DMS153 treated with DMSO at 0.1 percent for 48 hours (cell line): ENCODE measurements at regions not wholly inside any gene's neighbourhood (a gene's known extent, or its start where the extent isn't known, plus 50 kb on each side); places are given as distances from the start of the nearest gene placed in this dataset.

Experiments used
- DNase-seq: peaks from one replicate; lab custom pipeline; 2025; ENCODE audit not compliant: unreplicated experiment; lab: John Stamatoyannopoulos, UW

DNA sequence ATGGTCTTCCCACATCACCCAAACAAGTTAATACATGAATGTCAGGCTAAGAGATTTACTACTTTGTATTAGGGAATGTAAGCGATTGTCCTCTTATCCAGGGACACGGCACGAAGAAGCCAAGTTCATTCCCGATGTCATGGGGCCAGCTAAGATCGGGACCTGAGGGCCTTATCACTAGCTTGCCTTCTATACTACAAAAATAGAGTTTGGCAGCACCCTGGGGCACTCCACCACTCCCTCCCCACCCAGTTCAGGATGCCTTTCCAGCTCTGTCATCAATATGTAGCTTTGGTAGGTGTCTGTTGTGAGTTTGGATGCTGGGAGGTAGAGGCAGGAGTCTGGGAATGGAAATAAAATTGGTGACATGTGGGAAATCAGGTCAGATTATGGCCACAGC is 197.5 kb downstream of the ATG4C start:
- no peak for DNase-seq

GRCh38 chr1:62988867-62989266 is 204.9 kb downstream of the ATG4C start:
- no peak for DNase-seq

DNA sequence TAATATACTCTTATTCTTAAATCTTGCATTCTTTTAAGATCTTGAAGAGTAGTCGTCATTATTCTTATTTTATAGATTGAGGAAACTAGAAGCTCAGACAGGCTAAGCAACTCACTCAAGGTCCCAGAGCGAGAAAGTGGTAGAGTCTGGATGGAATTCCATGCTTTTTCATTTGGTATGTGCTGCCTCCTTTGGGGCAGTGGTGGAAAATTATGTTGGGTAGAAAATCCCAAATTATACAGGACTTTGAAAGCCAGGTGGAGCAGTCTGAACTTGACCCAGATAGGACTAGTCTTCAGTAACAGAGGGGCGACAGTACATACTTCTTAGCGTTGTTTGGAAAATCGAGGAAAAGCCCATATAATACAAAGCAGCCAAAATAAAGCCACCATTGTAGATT is 205.6 kb downstream of the ATG4C start:
- DNase-seq = no peak

DNA sequence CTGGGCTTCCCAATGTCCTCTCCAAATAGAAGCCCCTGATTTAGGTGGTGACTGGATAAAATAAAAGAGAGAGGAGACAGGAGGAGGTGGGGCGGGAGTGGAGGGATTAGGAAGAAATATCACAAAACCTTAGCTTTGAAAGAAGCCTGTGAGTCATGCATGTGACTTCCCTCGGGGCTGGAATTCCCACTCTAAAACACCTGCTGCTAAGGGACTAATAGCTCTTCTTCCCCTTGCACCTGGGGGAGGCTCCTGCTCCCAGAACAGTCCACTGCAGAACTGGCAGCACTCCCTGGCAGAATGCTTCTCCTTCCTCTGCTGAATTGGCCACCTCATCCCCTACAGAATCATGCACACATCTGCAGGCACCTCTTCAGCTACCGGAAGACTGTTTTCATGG is 207.2 kb downstream of the ATG4C start:
- DNase-seq = no peak

DNA sequence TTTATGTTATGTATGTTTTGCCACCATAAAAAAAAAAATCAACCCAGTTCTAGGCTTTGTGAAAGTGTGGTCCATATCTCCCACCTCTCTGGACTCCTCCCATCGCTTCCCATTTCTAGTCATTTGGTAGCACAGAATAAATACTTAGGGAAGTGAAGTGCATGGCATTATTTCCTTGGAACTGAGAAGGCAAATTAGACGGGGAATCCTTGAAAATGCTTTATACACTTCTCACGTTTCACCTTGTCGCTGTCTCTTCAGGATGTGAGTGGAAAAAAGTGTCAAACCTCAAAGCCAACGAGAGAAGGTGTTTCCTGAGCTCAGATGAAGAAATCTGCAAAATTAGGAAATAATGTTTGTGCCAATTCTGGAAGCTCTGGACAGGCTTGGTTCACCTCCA is 209.9 kb downstream of the ATG4C start:
- DNase-seq = no peak

DNA sequence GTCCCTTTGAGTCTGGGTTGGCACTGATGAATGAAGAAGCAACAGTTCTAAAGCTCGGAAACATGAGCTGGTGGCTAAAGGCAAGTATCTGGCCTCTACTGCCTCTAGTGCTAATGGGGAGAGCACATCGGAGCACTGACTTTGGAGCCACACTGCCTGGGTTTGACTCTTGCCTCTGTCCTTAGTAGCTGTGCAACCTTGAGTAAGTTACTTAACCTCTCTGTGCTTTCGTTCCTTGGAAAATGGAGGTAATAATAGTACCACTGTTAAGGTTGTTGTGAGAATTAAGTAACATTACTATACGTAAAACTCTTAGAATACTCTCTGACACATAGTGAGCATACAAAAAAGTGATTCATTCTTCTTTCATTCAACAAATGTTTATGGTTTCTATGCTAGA is 211.2 kb downstream of the ATG4C start:
- DNase-seq = no peak

DNA sequence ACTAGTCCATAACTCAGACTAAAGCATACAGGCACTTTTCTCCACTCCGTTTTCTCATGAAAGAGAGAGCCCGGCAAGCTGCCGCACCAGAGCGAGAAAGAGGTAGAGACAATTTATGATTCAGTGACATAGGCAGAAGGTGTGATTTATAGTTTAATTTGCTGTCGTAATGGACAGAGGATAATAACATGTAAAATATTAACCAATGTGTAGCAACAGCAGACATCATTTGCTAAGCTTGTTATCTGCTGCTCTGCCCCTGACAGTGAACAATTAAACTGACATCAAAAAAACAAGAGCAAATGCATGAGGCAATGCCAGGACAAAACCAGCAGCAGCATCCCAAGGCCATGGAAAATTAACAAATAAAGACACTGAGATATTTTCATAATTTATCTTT is 214.0 kb downstream of the ATG4C start:
- DNase-seq = no peak

- DNase-seq = no peak
Measured at GRCh38 chr1:62998845-62999649, 215.1 kb downstream of the ATG4C start.

GRCh38 chr1:63000508-63000907 is 216.6 kb downstream of the ATG4C start:
- no peak for DNase-seq

DNA sequence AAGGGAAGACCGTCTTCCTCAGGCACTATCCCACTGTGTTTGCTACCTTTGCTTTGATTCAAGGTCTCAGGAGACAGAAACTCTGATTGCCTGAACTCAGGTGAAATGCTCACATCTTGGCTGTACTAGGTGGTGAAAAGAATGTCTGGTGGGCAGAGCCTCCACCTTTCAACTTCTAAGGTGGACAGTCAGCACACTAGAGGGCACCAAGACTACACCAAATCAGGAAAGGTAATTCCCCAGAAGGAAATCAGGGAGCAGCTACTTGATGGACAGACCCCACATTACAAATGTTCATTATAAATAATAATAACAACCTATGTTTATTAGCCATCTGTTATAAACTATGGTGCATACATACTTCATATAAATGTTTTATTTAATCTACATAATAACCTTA is 220.9 kb downstream of the ATG4C start:
- DNase-seq = peak; percentile 5

DNA sequence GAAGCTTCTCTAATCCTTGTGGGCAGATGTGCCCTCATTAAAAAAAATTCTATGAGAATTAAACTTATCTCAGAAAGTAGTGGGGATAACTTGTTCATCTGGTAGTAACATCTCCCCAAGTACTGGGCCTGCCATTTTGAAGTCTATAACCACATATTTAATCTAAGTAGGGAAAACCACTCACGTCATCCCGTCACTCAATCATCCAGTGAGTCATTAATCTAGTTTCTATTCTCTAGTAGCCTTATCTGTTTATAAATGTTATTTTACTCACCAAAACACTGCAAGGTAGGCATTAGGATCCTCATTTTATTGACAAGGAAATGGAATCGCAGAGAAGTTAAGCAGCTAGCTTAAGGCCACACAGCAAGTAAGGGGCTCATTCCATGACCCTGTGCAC is 221.9 kb downstream of the ATG4C start:
- no peak for DNase-seq

- DNase-seq = no peak
Measured at GRCh38 chr1:63009421-63009820, 225.5 kb downstream of the ATG4C start.

DNA sequence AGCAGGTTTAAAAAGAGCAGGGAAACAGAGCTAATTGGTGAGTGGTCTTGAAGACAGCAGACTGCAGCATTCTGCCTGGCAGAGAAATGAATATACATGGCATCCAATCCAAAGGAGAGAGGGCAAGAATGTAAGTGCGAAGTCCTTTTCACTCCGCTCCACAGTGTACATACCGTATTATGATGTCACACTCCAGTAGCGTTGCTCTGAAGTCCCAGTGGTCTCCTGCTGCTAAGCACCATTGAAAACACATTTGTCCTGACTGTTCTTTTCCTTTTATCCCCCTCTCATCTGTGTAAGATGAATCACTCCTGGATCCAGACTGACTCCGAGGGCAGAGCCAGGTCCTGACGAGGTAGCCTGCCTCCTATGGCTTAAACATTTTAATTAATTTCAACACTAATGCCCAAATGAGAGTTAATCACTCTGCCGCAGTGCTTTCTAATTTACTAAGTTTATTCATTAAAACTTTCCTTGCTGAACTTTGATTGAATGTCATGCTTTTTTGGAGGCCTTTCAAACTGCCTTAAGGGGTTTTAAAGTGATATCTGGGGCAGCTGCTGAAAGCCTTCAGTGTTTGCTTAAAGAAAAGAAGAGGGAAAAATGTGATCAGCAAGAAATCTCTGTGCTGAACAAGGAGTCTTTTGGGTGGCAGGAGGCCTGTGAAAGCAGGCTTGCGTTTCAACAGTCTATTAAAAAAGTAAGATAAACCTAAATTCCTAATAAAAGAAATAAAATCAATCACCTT is 227.2 kb downstream of the ATG4C start:
- no peak for DNase-seq

GRCh38 chr1:63012339-63012738 is 228.4 kb downstream of the ATG4C start:
- DNase-seq = no peak

DNA sequence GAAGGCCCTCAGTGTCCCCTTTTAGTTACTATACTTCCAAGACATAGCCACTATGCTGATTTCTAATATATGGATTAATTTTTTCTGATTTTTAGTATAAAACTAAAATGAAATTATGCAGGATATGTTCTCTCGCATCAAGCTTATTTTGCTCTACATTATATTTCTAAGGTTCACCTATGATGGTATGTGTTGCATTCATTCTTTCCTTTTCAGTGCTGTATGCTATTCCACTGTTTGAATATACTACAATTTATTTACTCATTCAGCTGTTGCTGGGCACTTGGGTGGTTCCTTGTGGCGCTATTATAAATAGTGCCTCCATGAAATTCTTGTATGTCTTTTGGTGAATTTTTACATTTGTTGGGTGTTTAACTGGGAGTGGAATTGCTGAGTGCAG is 230.3 kb downstream of the ATG4C start:
- no peak for DNase-seq

- DNase-seq = no peak
Measured at GRCh38 chr1:63022319-63022718, 238.4 kb downstream of the ATG4C start.

DNA sequence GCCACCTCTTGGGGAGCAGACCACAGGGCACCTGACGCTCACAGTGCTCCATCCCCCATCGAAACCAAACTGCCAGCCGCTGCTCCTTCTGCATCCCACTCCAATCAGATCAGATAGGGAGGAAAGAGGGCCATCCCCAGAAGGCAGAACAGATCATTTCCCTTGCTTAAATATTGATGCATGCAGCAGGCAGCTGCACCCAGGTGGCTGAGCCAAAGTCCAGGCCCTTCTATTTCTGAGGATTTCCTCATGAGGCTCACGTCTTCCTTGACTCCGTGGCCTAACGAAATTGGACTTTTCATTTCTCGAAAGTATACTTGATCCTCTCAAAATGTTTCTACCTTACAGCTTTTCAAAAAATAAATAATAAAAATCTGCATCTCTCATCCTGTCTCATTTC is 239.2 kb downstream of the ATG4C start:
- no peak for DNase-seq

GRCh38 chr1:63023637-63024036 is 239.7 kb downstream of the ATG4C start:
- DNase-seq = no peak

DNA sequence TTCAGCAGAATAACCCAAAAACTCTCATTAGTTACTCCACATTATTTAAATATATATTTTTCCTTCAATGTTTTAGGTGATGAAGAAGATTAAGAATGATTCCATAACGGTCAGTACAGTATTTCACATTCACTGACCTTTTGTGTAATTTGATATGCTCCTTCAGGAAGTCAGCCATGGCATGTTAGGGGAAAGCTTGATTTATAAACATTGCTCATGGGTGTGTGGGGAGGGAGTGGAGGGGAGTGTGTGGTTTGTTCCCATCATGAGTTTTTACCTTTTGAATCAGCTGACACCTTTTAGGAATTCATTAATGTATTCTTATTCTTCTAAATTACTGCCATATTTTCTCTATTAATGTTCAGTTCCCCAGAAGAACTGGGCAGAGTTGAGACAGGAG is 240.2 kb downstream of the ATG4C start:
- DNase-seq = no peak

DNA sequence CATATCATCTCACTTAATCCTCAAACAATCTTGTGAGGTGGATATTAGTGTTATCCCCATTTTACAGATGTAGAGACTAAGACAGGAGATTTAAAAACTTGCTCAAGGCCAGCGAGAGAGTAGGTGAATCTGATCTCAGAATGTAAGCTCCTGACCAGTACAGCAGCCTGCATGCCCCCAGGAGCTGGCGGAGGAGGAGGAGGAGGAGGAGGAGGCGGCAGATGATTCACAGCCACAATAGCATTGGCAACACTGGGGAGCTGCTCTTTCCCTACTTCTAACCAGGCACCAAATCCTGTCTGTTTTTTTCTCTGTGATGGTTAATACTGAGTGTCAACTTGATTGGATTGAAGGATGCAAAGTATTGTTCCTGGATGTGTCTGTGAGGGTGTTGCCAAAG is 243.2 kb downstream of the ATG4C start:
- no peak for DNase-seq

DNA sequence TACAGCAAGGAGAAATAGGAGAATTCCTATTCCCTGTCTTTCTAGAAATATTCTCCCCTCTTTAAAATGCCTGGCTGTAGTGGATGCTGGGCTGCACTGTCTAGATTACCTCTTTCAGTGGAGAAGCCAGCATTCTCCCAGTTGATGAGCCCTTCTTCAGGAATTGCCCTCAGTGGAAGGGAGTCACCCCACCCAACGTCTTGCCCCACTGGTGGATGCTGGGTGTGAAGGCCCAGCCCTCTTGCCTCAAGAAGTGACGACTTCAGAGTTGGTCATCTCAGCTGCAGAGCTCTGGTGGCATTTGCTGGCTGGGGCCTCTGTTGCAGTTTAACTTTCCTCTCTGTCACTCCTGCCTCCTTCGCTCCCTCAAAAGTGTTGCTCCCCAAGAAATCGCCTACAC is 248.2 kb downstream of the ATG4C start:
- DNase-seq = no peak

DNA sequence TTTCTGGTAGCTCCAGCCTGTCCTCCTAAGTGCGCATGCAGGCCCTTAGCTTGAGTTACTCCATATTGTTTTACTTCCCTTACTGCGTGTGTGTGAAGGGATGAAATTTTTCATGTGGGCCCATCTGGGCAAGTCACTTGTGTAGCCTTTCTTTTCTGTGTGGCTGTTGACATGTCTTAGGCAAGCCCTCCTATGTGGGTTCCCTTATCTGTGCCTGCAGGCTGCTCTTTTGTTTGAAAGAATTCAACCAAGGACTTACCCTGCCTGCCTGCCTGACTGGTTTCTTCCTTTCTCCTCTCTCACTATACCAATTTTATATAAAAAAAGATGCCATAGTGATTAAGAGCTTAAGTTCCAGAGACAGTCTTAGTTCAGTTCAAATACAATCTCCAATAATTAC is 249.3 kb downstream of the ATG4C start:
- no peak for DNase-seq

DNA sequence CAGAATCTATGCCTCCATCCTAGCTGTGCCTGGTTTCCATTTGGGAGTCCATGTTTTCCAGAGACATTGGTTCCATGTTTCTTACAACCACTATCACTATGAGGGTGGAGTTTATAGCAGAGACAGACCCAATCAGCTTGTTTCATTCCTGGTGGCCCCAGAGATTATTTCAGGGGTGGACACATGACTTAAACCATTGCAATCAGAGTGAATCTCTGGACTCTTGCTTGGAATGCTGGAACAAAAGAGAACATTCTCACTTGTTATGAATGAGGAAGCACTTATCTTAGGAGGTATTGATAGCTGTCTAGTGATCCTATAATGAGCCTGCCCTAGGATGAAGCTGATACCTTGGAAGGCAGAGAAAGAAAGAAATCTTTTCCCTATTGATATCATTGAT is 250.3 kb downstream of the ATG4C start:
- no peak for DNase-seq
